HepG2 (cell line): ENCODE measurements at regions not wholly inside any gene's neighbourhood (a gene's known extent, or its start where the extent isn't known, plus 50 kb on each side); places are given as distances from the start of the nearest gene placed in this dataset.
A peak's percentile ranks its signal among the peaks of the same experiment; 100 is the strongest.

Source experiments
- BRD4 ChIP-seq: sonication (generic); formaldehyde crosslinking; IDR thresholded peaks from 2 replicates; pipeline ENCODE4 v1.4.0; 2020; ENCODE audit warnings: missing genetic modification reagents
- ERF ChIP-seq: IDR thresholded peaks from 2 replicates; pipeline ENCODE4 v1.6.1; 2018; ENCODE audit warnings: missing biosample characterization, missing genetic modification reagents
- FOXK1 ChIP-seq: sonication (generic); formaldehyde crosslinking; IDR thresholded peaks from 2 replicates; pipeline ENCODE4 v1.4.0; 2020; ENCODE audit warnings: low read depth, missing genetic modification reagents, borderline replicate concordance
- HMGXB4 ChIP-seq, 2 experiments: sonication (generic) in 1 of 2; formaldehyde crosslinking in 1 of 2; IDR thresholded peaks; 2 replicates each; pipeline versions ENCODE4 v1.4.0 to v1.6.1; 2018 to 2020; ENCODE audit warnings: missing genetic modification reagents in 2 of 2, borderline replicate concordance in 1 of 2, low read depth in 1 of 2, mild to moderate bottlenecking in 1 of 2, missing biosample characterization in 1 of 2
- PHF8 ChIP-seq: sonication (generic); formaldehyde crosslinking; IDR thresholded peaks from 2 replicates; pipeline ENCODE4 v1.5.0; 2020; ENCODE audit warnings: missing genetic modification reagents
- PLSCR1 ChIP-seq: sonication (generic); formaldehyde crosslinking; IDR thresholded peaks from 2 replicates; pipeline ENCODE4 v1.5.0; 2020; ENCODE audit warnings: missing genetic modification reagents, mild to moderate bottlenecking, borderline replicate concordance
- POLR2AphosphoS2 ChIP-seq: IDR thresholded peaks from 2 replicates; pipeline ENCODE4 v1.6.1; 2011; ENCODE audit warnings: low read depth, low read length, improper control_type of control experiment
- RERE ChIP-seq: IDR thresholded peaks from 2 replicates; pipeline ENCODE4 v1.6.1; 2016; ENCODE audit warnings: low read depth, missing genetic modification reagents, missing compliant biosample characterization
- SAP130 ChIP-seq: IDR thresholded peaks from 2 replicates; pipeline ENCODE4 v1.6.1; 2016; ENCODE audit warnings: low read depth
- SIX1 ChIP-seq: sonication (generic); formaldehyde crosslinking; IDR thresholded peaks from 2 replicates; pipeline ENCODE4 v1.4.0; 2020; ENCODE audit warnings: missing genetic modification reagents, borderline replicate concordance
- TBX3 ChIP-seq: fragments of 450-650 bp; IDR thresholded peaks from 2 replicates; pipeline ENCODE4 v1.6.1; 2017; ENCODE audit warnings: antibody characterized with exemption, mild to moderate bottlenecking, inconsistent platforms, borderline replicate concordance
- TOPORS ChIP-seq: sonication (generic); formaldehyde crosslinking; IDR thresholded peaks from 2 replicates; pipeline ENCODE4 v1.8.0; 2023; ENCODE audit warnings: mild to moderate bottlenecking, missing genetic modification reagents
- ZFP82 ChIP-seq: sonication (generic); formaldehyde crosslinking; IDR thresholded peaks from 2 replicates; pipeline ENCODE4 v1.5.1; 2020; ENCODE audit warnings: mild to moderate bottlenecking, missing genetic modification reagents, borderline replicate concordance
- ZNF232 ChIP-seq: sonication (generic); formaldehyde crosslinking; IDR thresholded peaks from 2 replicates; pipeline ENCODE4 v1.4.0; 2020; ENCODE audit warnings: missing genetic modification reagents, borderline replicate concordance
- ZNF766 ChIP-seq: sonication (generic); formaldehyde crosslinking; IDR thresholded peaks from 2 replicates; pipeline ENCODE4 v1.5.0; 2020; ENCODE audit warnings: missing genetic modification reagents, borderline replicate concordance
- TF ChIP-seq, protein P1 (sequence below): sonication (generic); formaldehyde crosslinking; IDR thresholded peaks from 2 replicates; pipeline ENCODE4 v1.8.1; 2022; ENCODE audit warnings: mild to moderate bottlenecking, missing genetic modification reagents

GRCh38 chr3:148600902-148601765, 96.6 kb upstream of the AGTR1 start (continued):
- TF ChIP-seq SAP130 (CRISPR knock-in tag): peak; percentile 57
- TF ChIP-seq HMGXB4 (CRISPR knock-in tag; IDR thresholded peaks at IDR 0.05; ENCODE audit: borderline replicate concordance in 1 of 2, low read depth in 1 of 2): peak; percentile 13 to 47; a peak in 1 of 4 replicates
- peak; percentile 64; the same call in 1 of the 2 replicates for TF ChIP-seq ERF (CRISPR knock-in tag)
- TF ChIP-seq PLSCR1 (CRISPR knock-in tag): no peak
- TF ChIP-seq SIX1 (CRISPR knock-in tag): peak; percentile 76; the same call in 1 of the 2 replicates
- peak; percentile 65; the same call in 1 of the 2 replicates for TF ChIP-seq RERE (CRISPR knock-in tag)
- TF ChIP-seq BRD4 (CRISPR knock-in tag): peak; percentile 80
- peak; percentile 33; the same call in 1 of the 2 replicates for TF ChIP-seq ZNF766 (CRISPR knock-in tag)
- TF ChIP-seq ZFP82: no peak
- TF ChIP-seq TOPORS (CRISPR knock-in tag): 0 out of 2 replicates have a peak, but pooled peaks have one; percentile 60
- peak; percentile 8; the same call in 1 of the 2 replicates for TF ChIP-seq PHF8 (CRISPR knock-in tag)
- peak; percentile 54; the same call in 1 of the 2 replicates for TF ChIP-seq ZNF232 (CRISPR knock-in tag)
- TF ChIP-seq FOXK1 (CRISPR knock-in tag): peak; percentile 82; the same call in 1 of the 2 replicates
- TF ChIP-seq, protein P1, sequence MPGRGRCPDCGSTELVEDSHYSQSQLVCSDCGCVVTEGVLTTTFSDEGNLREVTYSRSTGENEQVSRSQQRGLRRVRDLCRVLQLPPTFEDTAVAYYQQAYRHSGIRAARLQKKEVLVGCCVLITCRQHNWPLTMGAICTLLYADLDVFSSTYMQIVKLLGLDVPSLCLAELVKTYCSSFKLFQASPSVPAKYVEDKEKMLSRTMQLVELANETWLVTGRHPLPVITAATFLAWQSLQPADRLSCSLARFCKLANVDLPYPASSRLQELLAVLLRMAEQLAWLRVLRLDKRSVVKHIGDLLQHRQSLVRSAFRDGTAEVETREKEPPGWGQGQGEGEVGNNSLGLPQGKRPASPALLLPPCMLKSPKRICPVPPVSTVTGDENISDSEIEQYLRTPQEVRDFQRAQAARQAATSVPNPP (CRISPR knock-in tag): 0 out of 2 replicates have a peak, but pooled peaks have one; percentile 57
- peak; percentile 27; the same call in 1 of the 2 replicates for TF ChIP-seq POLR2AphosphoS2
- peak; percentile 87; the same call in 1 of the 2 replicates for TF ChIP-seq TBX3
